ENCODE measurements at regions not wholly inside any gene's neighbourhood (a gene's known extent, or its start where the extent isn't known, plus 50 kb on each side); places are given as distances from the start of the nearest gene placed in this dataset.

DNA sequence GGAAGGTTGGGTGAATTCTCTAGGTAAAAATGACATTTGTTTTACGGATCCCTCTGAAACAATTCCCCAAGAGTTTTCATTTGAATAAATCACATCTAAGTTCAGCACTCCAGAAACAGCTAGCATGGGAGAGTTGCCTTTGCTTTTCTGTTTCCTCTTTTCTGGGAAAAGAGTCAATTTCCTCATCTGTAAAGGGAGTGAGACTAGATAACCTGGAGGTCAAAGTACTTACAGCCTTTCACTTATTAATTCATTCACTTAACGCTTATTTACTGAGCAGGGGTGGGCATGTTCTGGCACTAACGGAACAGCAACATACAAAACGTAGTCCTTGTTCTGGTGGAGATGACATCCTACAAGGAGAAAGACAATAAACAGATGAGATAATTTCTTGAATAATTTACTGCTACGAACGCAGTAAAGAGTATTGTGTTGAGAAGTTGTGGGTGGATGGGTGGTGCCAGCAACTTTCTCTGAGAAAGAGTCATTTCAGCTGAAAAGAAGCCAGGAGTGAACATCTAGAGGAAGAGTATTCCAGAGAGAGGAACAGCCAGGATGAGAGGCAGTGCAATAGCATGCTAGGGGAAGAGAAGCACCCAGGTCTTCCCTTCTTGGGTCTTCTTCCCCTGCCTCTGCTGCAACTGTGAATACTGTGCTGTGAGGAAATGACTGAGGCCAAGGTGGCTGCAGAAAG is 335.6 kb downstream of the ZSWIM6 start:
- POLR2A ChIA-PET: no interaction called here
- DNase-seq (no peak), ATAC-seq (no peak)
- Mint-ChIP-seq H3K27ac (no peak overlapping the region), H3K4me1 (peaks cover 0 to 4% (median 0%) of the 10 kb centered on the region in 7 donors), H3K36me3 (no peaks in the 10 kb centered on the region), H3K27me3 (peaks cover 5 to 28% (median 19%) of the 10 kb centered on the region in 5 donors), H3K9me3 (peaks cover 0 to 1% (median 0%) of the 10 kb centered on the region in 11 donors), H3K4me3 (no peak overlapping the region)
- no peak overlapping the region for H3K27ac ChIP-seq (ENCODE audit: low read depth, low read length)
- intact Hi-C loops (cut with micrococcal nuclease): no loop called here
- no peak overlapping the region for H3K4me3 ChIP-seq (ENCODE audit: low read length)
- H3K36me3 ChIP-seq (ENCODE audit: control insufficient read depth in 2 of 3, insufficient read depth in 3 of 3, low read length in 3 of 3): no peaks in the 10 kb centered on the region
- H3K9me3 ChIP-seq (ENCODE audit: control insufficient read depth in 2 of 3, low read length in 3 of 3): no peaks in the 10 kb centered on the region
- no peaks in the 10 kb centered on the region for H3K27me3 ChIP-seq (ENCODE audit: control insufficient read depth in 2 of 2, insufficient read depth in 2 of 2, low read length in 2 of 2)
- CTCF ChIA-PET: interaction anchor here (1.1 kb wide), 1 partner anchor 9 kb away, joined by 3 read pairs; no protein-coding TSS in a partner anchor
- H3K4me1 ChIP-seq (ENCODE audit: control insufficient read depth in 2 of 2, insufficient read depth in 2 of 2, low read length in 2 of 2): no peaks in the 10 kb centered on the region

DNA sequence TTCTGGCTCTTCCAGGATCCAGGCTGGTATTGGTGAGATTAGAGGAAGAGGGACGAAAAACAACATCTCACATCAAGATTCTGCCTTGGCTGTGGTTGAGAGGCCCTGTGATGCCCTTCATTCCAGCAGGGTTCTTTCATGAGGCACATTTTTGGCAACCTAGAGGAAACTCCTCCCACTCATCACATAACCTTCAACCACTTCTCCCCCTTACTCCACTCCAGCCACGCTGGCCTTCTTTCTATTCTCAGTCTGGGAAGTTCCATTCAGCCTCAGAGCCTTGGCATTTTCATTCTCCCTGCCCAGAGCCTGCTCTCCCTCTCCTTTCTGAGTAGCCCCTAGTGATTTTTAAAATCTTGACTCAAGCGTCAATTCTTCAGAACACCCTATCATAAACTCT is 337.5 kb downstream of the ZSWIM6 start:
- intact Hi-C loops (cut with micrococcal nuclease): no loop called here
- H3K27ac Mint-ChIP-seq: no peak overlapping the region
- no peak overlapping the region for H3K4me3 Mint-ChIP-seq
- ChIA-PET CTCF (no interaction called here), POLR2A (no interaction called here)
- Histone ChIP-seq H3K27me3 (ENCODE audit: control insufficient read depth in 2 of 2, insufficient read depth in 2 of 2, low read length in 2 of 2) (no peaks in the 10 kb centered on the region), H3K4me3 (ENCODE audit: low read length) (no peak overlapping the region), H3K9me3 (ENCODE audit: control insufficient read depth in 2 of 3, low read length in 3 of 3) (no peaks in the 10 kb centered on the region), H3K4me1 (ENCODE audit: control insufficient read depth in 2 of 2, insufficient read depth in 2 of 2, low read length in 2 of 2) (no peaks in the 10 kb centered on the region), H3K36me3 (ENCODE audit: control insufficient read depth in 2 of 3, insufficient read depth in 3 of 3, low read length in 3 of 3) (no peaks in the 10 kb centered on the region), H3K27ac (ENCODE audit: low read depth, low read length) (no peak overlapping the region)
- H3K27me3 Mint-ChIP-seq: peaks cover 5 to 35% (median 22%) of the 10 kb centered on the region in 5 donors
- ATAC-seq: no peak
- H3K9me3 Mint-ChIP-seq: peaks cover 0 to 1% (median 0%) of the 10 kb centered on the region in 11 donors
- H3K4me1 Mint-ChIP-seq: peaks cover 0 to 4% (median 0%) of the 10 kb centered on the region in 7 donors
- no peak for DNase-seq
- H3K36me3 Mint-ChIP-seq: no peaks in the 10 kb centered on the region

DNA sequence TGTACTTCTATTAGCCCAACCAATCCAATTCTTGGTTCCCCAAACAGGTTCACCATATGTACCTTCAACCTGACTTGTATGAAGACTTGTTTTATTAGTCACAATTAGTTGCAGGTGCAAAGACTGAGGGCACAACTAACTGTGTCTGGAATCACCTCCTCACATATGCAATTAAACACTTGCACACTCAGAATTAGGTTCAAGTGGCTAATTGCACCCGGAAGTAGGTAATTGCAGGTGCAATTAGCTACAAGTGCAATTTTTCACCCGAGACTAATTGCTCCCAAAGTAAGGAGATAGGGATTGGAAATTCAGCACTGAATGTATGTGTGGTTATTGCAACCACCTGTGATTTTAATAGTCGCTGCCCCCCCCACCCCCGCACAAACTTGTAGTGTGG is 338.9 kb downstream of the ZSWIM6 start:
- ChIA-PET CTCF (interaction anchor here (1.4 kb wide), 1 partner anchor 13 kb away, joined by 3 read pairs; no protein-coding TSS in a partner anchor), POLR2A (no interaction called here)
- H3K27me3 Mint-ChIP-seq: peaks cover 5 to 30% (median 25%) of the 10 kb centered on the region in 5 donors
- no peaks in the 10 kb centered on the region for H3K9me3 ChIP-seq (ENCODE audit: control insufficient read depth in 2 of 3, low read length in 3 of 3)
- DNase-seq (no peak), ATAC-seq (no peak)
- no peaks in the 10 kb centered on the region for H3K4me1 ChIP-seq (ENCODE audit: control insufficient read depth in 2 of 2, insufficient read depth in 2 of 2, low read length in 2 of 2)
- H3K4me3 Mint-ChIP-seq: no peak overlapping the region
- H3K4me1 Mint-ChIP-seq: peaks cover 0 to 4% (median 0%) of the 10 kb centered on the region in 7 donors
- no peak overlapping the region for H3K4me3 ChIP-seq (ENCODE audit: low read length)
- intact Hi-C loops (cut with micrococcal nuclease): no loop called here
- H3K9me3 Mint-ChIP-seq: peaks cover 0 to 1% (median 0%) of the 10 kb centered on the region in 11 donors
- H3K27ac Mint-ChIP-seq: no peak overlapping the region
- no peaks in the 10 kb centered on the region for H3K36me3 Mint-ChIP-seq
- no peaks in the 10 kb centered on the region for H3K27me3 ChIP-seq (ENCODE audit: control insufficient read depth in 2 of 2, insufficient read depth in 2 of 2, low read length in 2 of 2)
- no peak overlapping the region for H3K27ac ChIP-seq (ENCODE audit: low read depth, low read length)
- no peaks in the 10 kb centered on the region for H3K36me3 ChIP-seq (ENCODE audit: control insufficient read depth in 2 of 3, insufficient read depth in 3 of 3, low read length in 3 of 3)

DNA sequence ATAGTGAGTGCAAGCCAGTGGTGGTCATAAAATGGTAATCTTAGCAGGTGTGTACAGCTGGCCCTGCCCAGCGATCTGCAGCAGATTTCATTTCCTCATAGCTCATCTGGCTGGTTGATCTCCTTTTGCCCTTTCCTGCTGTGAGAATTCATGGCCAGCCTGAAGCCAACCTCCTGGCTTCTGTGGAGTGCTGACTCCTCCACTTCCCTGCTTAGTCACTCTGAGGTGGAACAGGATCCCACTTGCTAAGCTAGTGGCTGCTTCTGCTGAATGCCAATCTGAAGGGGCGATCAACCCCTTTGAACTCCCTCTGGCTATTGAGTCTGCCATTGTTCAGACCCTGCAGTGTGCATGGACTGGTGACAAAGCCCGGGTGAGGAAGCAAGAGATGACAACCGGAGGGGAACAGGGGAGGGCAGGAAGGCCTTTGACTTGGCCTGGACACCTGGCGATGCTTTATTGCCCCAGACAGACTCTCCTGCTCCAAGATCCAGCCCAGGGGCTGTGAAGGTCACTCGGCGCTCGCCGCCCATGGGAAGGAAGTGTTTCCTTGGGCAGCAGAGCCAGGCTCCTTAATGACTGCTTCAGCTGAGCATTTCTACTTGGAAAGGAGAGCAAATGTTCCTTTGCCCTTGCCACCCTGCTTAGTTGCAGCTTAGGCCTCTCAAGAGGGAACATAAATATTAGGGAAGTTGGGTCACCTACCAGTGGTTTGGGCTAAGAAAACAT is 341.1 kb downstream of the ZSWIM6 start:
- H3K36me3 Mint-ChIP-seq: no peaks in the 10 kb centered on the region
- no peak for ATAC-seq
- H3K4me3 Mint-ChIP-seq: no peak overlapping the region

DNA sequence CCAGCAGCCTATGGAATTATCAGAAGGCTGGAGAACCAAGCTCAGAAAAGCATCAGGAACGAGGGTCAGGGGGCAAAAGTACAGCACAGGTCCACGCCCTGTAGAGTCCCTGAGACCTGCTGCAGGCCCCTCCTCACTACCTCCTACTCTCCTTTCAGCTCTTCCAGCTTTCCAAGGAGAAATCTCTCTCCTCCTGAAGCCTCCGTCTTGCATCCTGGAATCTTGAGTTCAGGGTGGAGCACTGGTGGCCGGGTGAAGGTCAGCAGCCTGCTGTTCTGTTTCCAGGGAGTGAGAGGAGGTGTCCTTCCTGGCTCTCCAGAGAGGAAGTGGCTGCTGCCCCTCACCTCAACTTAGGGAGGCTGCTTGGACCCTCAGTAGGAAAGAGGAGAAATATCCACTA is 342.3 kb downstream of the ZSWIM6 start:
- Histone ChIP-seq H3K9me3 (ENCODE audit: control insufficient read depth in 2 of 3, low read length in 3 of 3) (no peaks in the 10 kb centered on the region), H3K4me1 (ENCODE audit: control insufficient read depth in 2 of 2, insufficient read depth in 2 of 2, low read length in 2 of 2) (no peaks in the 10 kb centered on the region), H3K27ac (ENCODE audit: low read depth, low read length) (no peak overlapping the region), H3K36me3 (ENCODE audit: control insufficient read depth in 2 of 3, insufficient read depth in 3 of 3, low read length in 3 of 3) (no peaks in the 10 kb centered on the region), H3K27me3 (ENCODE audit: control insufficient read depth in 2 of 2, insufficient read depth in 2 of 2, low read length in 2 of 2) (no peaks in the 10 kb centered on the region), H3K4me3 (ENCODE audit: low read length) (no peak overlapping the region)
- no peaks in the 10 kb centered on the region for H3K36me3 Mint-ChIP-seq
- H3K4me1 Mint-ChIP-seq: peaks cover 0 to 4% (median 0%) of the 10 kb centered on the region in 7 donors
- ChIA-PET CTCF (interaction anchor here (1.9 kb wide), 1 partner anchor 16 kb away, joined by 10 read pairs; no protein-coding TSS in a partner anchor), POLR2A (no interaction called here)
- no peak for DNase-seq
- intact Hi-C loops (cut with micrococcal nuclease): no loop called here
- H3K4me3 Mint-ChIP-seq: no peak overlapping the region
- ATAC-seq: no peak
- H3K27ac Mint-ChIP-seq: no peak overlapping the region
- peaks cover 0 to 1% (median 0%) of the 10 kb centered on the region in 11 donors for H3K9me3 Mint-ChIP-seq
- H3K27me3 Mint-ChIP-seq: peaks cover 1 to 39% (median 17%) of the 10 kb centered on the region in 5 donors

More for the DNA sequence above, 341.1 kb downstream of the ZSWIM6 start:
- peaks cover 0 to 1% (median 0%) of the 10 kb centered on the region in 11 donors for H3K9me3 Mint-ChIP-seq
- ChIA-PET CTCF (interaction anchor here (1.9 kb wide), 1 partner anchor 15 kb away, joined by 10 read pairs; no protein-coding TSS in a partner anchor), POLR2A (no interaction called here)
- Histone ChIP-seq H3K4me3 (ENCODE audit: low read length) (no peak overlapping the region), H3K9me3 (ENCODE audit: control insufficient read depth in 2 of 3, low read length in 3 of 3) (no peaks in the 10 kb centered on the region), H3K36me3 (ENCODE audit: control insufficient read depth in 2 of 3, insufficient read depth in 3 of 3, low read length in 3 of 3) (no peaks in the 10 kb centered on the region), H3K4me1 (ENCODE audit: control insufficient read depth in 2 of 2, insufficient read depth in 2 of 2, low read length in 2 of 2) (no peaks in the 10 kb centered on the region), H3K27me3 (ENCODE audit: control insufficient read depth in 2 of 2, insufficient read depth in 2 of 2, low read length in 2 of 2) (no peaks in the 10 kb centered on the region), H3K27ac (ENCODE audit: low read depth, low read length) (no peak overlapping the region)
- H3K27me3 Mint-ChIP-seq: peaks cover 1 to 34% (median 18%) of the 10 kb centered on the region in 5 donors
- intact Hi-C loops (cut with micrococcal nuclease): no loop called here
- H3K27ac Mint-ChIP-seq: no peak overlapping the region
- peaks cover 0 to 4% (median 0%) of the 10 kb centered on the region in 7 donors for H3K4me1 Mint-ChIP-seq
- no peak for DNase-seq

DNA sequence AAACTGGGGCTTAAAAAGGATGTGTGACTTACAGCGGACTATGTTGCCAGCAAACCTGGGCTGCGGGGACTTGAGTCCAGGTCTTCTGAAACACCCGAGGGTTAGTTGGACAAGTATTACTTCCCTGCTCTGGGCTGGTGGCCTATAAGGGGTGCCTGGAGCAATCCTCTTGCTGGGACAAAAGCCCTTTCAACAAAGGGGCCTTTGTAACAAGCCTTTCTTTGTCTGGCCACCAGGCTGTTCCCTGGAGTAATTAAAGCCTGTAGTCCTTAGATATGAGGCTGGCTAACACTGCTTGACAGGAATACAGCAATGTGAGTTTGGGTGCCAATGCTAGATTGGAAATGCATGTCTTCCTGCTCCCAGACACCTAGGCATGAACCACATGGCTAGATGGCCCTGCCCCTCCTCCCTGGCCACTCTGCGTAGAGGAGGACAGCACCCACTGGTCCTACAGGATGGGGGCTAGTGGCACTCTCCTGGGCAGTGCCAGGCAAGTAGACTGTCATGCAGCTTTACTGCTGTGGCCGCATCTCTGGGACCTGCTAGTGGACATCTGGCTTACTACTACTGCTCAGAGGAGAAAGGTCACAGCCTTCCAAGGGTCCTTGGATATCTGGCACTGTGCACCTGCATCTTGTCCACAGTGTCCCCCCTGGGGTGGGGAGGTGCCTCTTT is 343.1 kb downstream of the ZSWIM6 start:
- Mint-ChIP-seq H3K27ac (no peak overlapping the region), H3K9me3 (peaks cover 0 to 1% (median 0%) of the 10 kb centered on the region in 11 donors), H3K4me3 (no peak overlapping the region), H3K27me3 (peaks cover 2 to 36% (median 15%) of the 10 kb centered on the region in 5 donors), H3K36me3 (no peaks in the 10 kb centered on the region), H3K4me1 (peaks cover 0 to 4% (median 0%) of the 10 kb centered on the region in 7 donors)
- ChIA-PET POLR2A (no interaction called here), CTCF (no interaction called here)
- Histone ChIP-seq H3K4me3 (ENCODE audit: low read length) (no peak overlapping the region), H3K4me1 (ENCODE audit: control insufficient read depth in 2 of 2, insufficient read depth in 2 of 2, low read length in 2 of 2) (no peaks in the 10 kb centered on the region), H3K36me3 (ENCODE audit: control insufficient read depth in 2 of 3, insufficient read depth in 3 of 3, low read length in 3 of 3) (no peaks in the 10 kb centered on the region), H3K9me3 (ENCODE audit: control insufficient read depth in 2 of 3, low read length in 3 of 3) (no peaks in the 10 kb centered on the region), H3K27ac (ENCODE audit: low read depth, low read length) (no peak overlapping the region), H3K27me3 (ENCODE audit: control insufficient read depth in 2 of 2, insufficient read depth in 2 of 2, low read length in 2 of 2) (no peaks in the 10 kb centered on the region)
- intact Hi-C loops (cut with micrococcal nuclease): no loop called here
- ATAC-seq (no peak), DNase-seq (no peak)

All from naive thymus-derived CD4-positive, alpha-beta T cell (primary cell).